HL-60 (cell line): ENCODE measurements at regions not wholly inside any gene's neighbourhood (a gene's known extent, or its start where the extent isn't known, plus 50 kb on each side); places are given as distances from the start of the nearest gene placed in this dataset.

Source experiments
- CTCF ChIP-seq: IDR thresholded peaks from one replicate; pipeline ENCODE4 v1.5.1; 2011; ENCODE audit warnings: low read length, control low read depth, inconsistent platforms; ENCODE audit not compliant: insufficient read depth
- POLR2AphosphoS5 ChIP-seq: IDR thresholded peaks from 2 replicates; pipeline ENCODE4 v1.6.1; 2012; ENCODE audit warnings: low read depth

- TF ChIP-seq CTCF: no peak
- TF ChIP-seq POLR2AphosphoS5: no peak
Measured at GRCh38 chr6:93972791-93973190, 553.4 kb upstream of the EPHA7 start.
